Skeletal muscle satellite cell (primary cell): ENCODE measurements at regions not wholly inside any gene's neighbourhood (a gene's known extent, or its start where the extent isn't known, plus 50 kb on each side); places are given as distances from the start of the nearest gene placed in this dataset.
"Not testable (repeated sequence)": the region's sequence is repeated elsewhere in the genome, so short reads cannot be mapped to it uniquely, and the experiment has no call there.

Experiments used
- H3K27me3 ChIP-seq: 2 replicates; pipeline ENCODE4 v1.7.0; 2013; ENCODE audit warnings: low read length; ENCODE audit not compliant: control insufficient read depth, insufficient read depth
- H3K36me3 ChIP-seq: 2 replicates; pipeline ENCODE4 v1.7.0; 2013; ENCODE audit warnings: mild to moderate bottlenecking, control low read depth, low read length; ENCODE audit not compliant: insufficient read depth
- H3K4me1 ChIP-seq: 2 replicates; pipeline ENCODE4 v1.7.0; 2013; ENCODE audit warnings: low read length; ENCODE audit not compliant: control insufficient read depth, insufficient read depth
- H3K4me2 ChIP-seq: 2 replicates; pipeline ENCODE4 v1.7.0; 2013; ENCODE audit warnings: mild to moderate bottlenecking, low read length
- H3K4me3 ChIP-seq: 2 replicates; pipeline ENCODE4 v1.7.0; 2013; ENCODE audit warnings: low read length
- H3K9ac ChIP-seq: 2 replicates; pipeline ENCODE4 v1.7.0; 2013; ENCODE audit warnings: mild to moderate bottlenecking, low read depth, low read length, moderate library complexity
- H3K9me3 ChIP-seq: replicated peaks from 2 replicates; pipeline ENCODE4 v1.7.0; 2013; ENCODE audit warnings: mild to moderate bottlenecking, control low read depth, low read length

GRCh38 chr10:109065821-109066220, 857.5 kb downstream of the XPNPEP1 start:
- no peak overlapping the region for H3K4me3 ChIP-seq
- H3K36me3 ChIP-seq: no peaks in the 10 kb centered on the region
- no peak overlapping the region for H3K9ac ChIP-seq
- no peaks in the 10 kb centered on the region for H3K27me3 ChIP-seq
- no peak overlapping the region for H3K4me2 ChIP-seq
- peaks cover 7% of the 10 kb centered on the region for H3K4me1 ChIP-seq
- no peaks in the 10 kb centered on the region for H3K9me3 ChIP-seq

- peaks cover 7% of the 10 kb centered on the region for H3K4me1 ChIP-seq
- H3K27me3 ChIP-seq: no peaks in the 10 kb centered on the region
- H3K4me2 ChIP-seq: no peak overlapping the region
- H3K36me3 ChIP-seq: no peaks in the 10 kb centered on the region
- H3K9ac ChIP-seq: no peak overlapping the region
- no peak overlapping the region for H3K4me3 ChIP-seq
- H3K9me3 ChIP-seq: no peaks in the 10 kb centered on the region
These were observed 860.9 kb downstream of the XPNPEP1 start for GRCh38 chr10:109062371-109062770.

- H3K9me3 ChIP-seq: no peaks in the 10 kb centered on the region
- no peaks in the 10 kb centered on the region for H3K27me3 ChIP-seq
- no peak overlapping the region for H3K4me2 ChIP-seq
- H3K9ac ChIP-seq: no peak overlapping the region
- H3K4me3 ChIP-seq: no peak overlapping the region
- H3K4me1 ChIP-seq: no peaks in the 10 kb centered on the region
- no peaks in the 10 kb centered on the region for H3K36me3 ChIP-seq
These were observed 868.1 kb downstream of the XPNPEP1 start for GRCh38 chr10:109055243-109055642.

- Histone ChIP-seq H3K9me3 (peaks cover 2% of the 10 kb centered on the region), H3K4me3 (no peak overlapping the region), H3K4me1 (no peaks in the 10 kb centered on the region), H3K4me2 (no peak overlapping the region), H3K36me3 (no peaks in the 10 kb centered on the region), H3K9ac (no peak overlapping the region), H3K27me3 (no peaks in the 10 kb centered on the region)
These were observed 875.5 kb downstream of the XPNPEP1 start for GRCh38 chr10:109047856-109048255.

DNA sequence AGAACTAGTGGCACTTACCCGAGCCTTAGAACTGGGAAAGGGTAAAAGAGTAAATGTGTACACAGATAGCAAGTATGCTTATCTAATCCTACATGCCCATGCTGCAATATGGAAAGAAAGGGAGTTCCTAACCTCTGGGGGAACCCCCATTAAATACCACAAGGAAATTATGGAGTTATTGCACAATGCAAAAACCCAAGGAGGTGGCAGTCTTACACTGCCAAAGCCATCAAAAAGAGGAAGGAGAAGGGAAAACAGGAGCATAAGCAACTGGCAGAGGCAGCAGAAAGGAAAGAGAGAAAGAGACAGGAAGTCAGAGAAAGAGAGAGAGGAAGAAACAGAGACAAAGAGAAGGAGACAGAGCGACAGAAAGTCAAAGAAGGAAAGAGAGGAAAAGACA, 876.9 kb downstream of the XPNPEP1 start:
- not testable (repeated sequence) for H3K9me3 ChIP-seq, H3K4me1 ChIP-seq, H3K27me3 ChIP-seq, H3K4me3 ChIP-seq, H3K4me2 ChIP-seq, H3K9ac ChIP-seq, H3K36me3 ChIP-seq

- Histone ChIP-seq H3K36me3 (no peaks in the 10 kb centered on the region), H3K9me3 (peaks cover 2% of the 10 kb centered on the region), H3K4me1 (no peaks in the 10 kb centered on the region), H3K4me2 (no peak overlapping the region), H3K9ac (no peak overlapping the region), H3K27me3 (no peaks in the 10 kb centered on the region), H3K4me3 (no peak overlapping the region)
These were observed 882.7 kb downstream of the XPNPEP1 start for GRCh38 chr10:109040622-109041021.

GRCh38 chr10:109037978-109038377, 885.3 kb downstream of the XPNPEP1 start:
- Histone ChIP-seq H3K36me3 (no peaks in the 10 kb centered on the region), H3K9ac (no peak overlapping the region), H3K4me2 (no peak overlapping the region), H3K4me1 (no peaks in the 10 kb centered on the region), H3K9me3 (no peaks in the 10 kb centered on the region), H3K27me3 (no peaks in the 10 kb centered on the region), H3K4me3 (no peak overlapping the region)

DNA sequence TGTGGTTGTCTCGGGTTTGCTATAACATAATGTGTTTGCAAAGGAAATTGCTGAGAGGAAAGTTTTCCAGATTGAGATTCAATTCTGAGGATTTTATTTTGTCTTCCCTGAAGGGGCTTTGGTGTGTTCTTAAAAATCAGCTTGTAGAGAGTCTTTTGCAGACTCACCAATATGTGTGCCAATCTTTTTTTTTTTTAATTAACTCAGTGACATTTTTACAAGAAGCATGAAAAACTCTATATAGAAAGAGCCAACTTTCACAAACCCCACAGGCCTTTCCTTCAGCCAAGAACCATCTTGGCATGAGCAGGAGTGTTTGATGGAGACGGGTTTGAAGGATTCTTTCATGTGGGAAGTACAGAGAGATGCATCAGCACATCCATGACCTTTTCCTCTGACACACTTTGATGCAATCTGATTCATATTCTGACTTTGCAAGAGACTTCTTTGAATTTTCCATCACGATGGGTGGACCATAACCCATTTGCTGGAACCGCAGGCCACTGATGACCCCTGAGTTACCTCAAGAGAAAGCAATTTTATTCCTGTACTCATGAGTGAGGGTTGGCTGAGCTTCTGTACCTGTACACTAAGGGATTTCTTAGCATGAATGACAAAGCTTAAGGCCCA, 892.6 kb downstream of the XPNPEP1 start:
- H3K4me1 ChIP-seq: no peaks in the 10 kb centered on the region
- H3K36me3 ChIP-seq: no peaks in the 10 kb centered on the region
- no peaks in the 10 kb centered on the region for H3K27me3 ChIP-seq
- H3K4me2 ChIP-seq: no peak overlapping the region
- no peak overlapping the region for H3K4me3 ChIP-seq
- H3K9me3 ChIP-seq: no peaks in the 10 kb centered on the region
- no peak overlapping the region for H3K9ac ChIP-seq

DNA sequence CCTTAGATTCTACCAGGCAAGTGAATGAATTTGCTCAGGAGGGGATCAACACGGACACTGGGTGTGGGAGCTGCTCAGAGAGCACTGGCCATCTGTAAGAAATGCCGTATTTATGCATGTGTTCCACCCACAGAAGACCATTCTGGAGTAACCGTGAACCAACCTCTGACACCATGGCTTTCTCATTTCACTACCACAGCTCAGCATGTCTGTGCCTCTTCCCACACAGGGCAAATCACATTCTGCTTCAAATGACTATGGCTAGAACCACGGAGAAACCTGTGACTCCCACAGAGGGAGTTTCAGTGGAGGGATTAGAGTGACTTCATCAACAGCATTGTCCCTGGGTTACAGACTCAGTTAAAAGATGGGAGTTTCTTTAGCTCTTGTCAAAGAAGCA, 893.4 kb downstream of the XPNPEP1 start:
- no peak overlapping the region for H3K9ac ChIP-seq
- no peaks in the 10 kb centered on the region for H3K36me3 ChIP-seq
- no peaks in the 10 kb centered on the region for H3K27me3 ChIP-seq
- H3K9me3 ChIP-seq: no peaks in the 10 kb centered on the region
- H3K4me1 ChIP-seq: no peaks in the 10 kb centered on the region
- H3K4me2 ChIP-seq: no peak overlapping the region
- no peak overlapping the region for H3K4me3 ChIP-seq

GRCh38 chr10:109027534-109028185, 895.7 kb downstream of the XPNPEP1 start:
- Histone ChIP-seq H3K4me3 (no peak overlapping the region), H3K4me1 (no peaks in the 10 kb centered on the region), H3K4me2 (no peak overlapping the region), H3K36me3 (no peaks in the 10 kb centered on the region), H3K27me3 (no peaks in the 10 kb centered on the region), H3K9me3 (no peaks in the 10 kb centered on the region), H3K9ac (no peak overlapping the region)

- no peak overlapping the region for H3K4me2 ChIP-seq
- no peaks in the 10 kb centered on the region for H3K9me3 ChIP-seq
- H3K4me3 ChIP-seq: no peak overlapping the region
- no peaks in the 10 kb centered on the region for H3K27me3 ChIP-seq
- H3K36me3 ChIP-seq: no peaks in the 10 kb centered on the region
- H3K4me1 ChIP-seq: no peaks in the 10 kb centered on the region
- no peak overlapping the region for H3K9ac ChIP-seq
These were observed 898.1 kb downstream of the XPNPEP1 start for GRCh38 chr10:109025172-109025571.

DNA sequence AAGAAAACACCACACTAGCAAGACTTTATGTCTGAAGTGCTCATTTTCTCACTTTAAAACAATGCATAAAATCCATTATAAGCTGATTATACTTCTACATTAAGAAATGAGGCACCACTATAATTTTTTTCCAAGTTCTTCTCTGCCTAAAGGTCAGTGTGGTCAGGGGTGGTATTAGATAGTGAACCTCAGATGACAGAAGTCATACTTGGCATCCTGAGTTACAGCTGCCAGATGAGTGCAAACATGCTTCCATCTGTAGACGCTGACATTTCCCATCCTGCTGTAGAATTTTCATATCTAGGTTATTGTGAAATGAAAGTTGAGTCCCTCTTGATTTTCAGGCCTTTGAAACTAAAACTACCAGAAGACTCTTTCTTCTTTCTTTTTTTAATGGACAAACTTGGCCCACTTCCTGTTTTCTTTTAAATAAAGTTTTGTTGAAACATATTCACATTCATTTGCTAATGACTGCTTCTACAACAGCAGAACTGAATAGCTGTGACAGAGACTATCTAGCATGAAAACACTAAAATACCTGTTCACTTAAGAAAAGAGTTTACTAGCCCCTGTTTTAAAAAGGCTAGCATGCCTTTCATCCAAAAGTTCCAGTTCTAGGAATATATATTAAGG, 900.8 kb downstream of the XPNPEP1 start:
- no peaks in the 10 kb centered on the region for H3K4me1 ChIP-seq
- H3K36me3 ChIP-seq: no peaks in the 10 kb centered on the region
- H3K27me3 ChIP-seq: no peaks in the 10 kb centered on the region
- H3K9ac ChIP-seq: no peak overlapping the region
- no peaks in the 10 kb centered on the region for H3K9me3 ChIP-seq
- H3K4me3 ChIP-seq: no peak overlapping the region
- H3K4me2 ChIP-seq: no peak overlapping the region
